Mammary epithelial cell (primary cell): ENCODE measurements at regions not wholly inside any gene's neighbourhood (a gene's known extent, or its start where the extent isn't known, plus 50 kb on each side); places are given as distances from the start of the nearest gene placed in this dataset.

Experiments
- CTCF ChIP-seq, 2 donors: IDR thresholded peaks in 1 of 2; conservative IDR thresholded peaks in 1 of 2; 2 replicates each; pipeline ENCODE4 v1.5.1; 2011 to 2012; ENCODE audit warnings: inconsistent platforms in 2 of 2, low read length in 2 of 2, mild to moderate bottlenecking in 2 of 2, control low read depth in 1 of 2, low read depth in 1 of 2; ENCODE audit not compliant: insufficient read depth in 1 of 2; ENCODE audit errors: extremely low read depth in 1 of 2
- EZH2 ChIP-seq: IDR thresholded peaks from 2 replicates; pipeline ENCODE4 v1.6.1; 2012; ENCODE audit warnings: low read length, inconsistent platforms, borderline replicate concordance

- no peak for TF ChIP-seq CTCF (conservative IDR thresholded peaks at IDR 0.05 in 1 of 2, IDR thresholded peaks at IDR 0.05 in 1 of 2; ENCODE audit: extremely low read depth in 1 of 2, insufficient read depth in 1 of 2, low read depth in 1 of 2, low read length in 2 of 2)
- no peak for TF ChIP-seq EZH2
Observed at GRCh38 chr4:24659241-24659961, 75.0 kb upstream of the DHX15 start.
